Heart left ventricle (tissue), 16 donors: ENCODE measurements at regions not wholly inside any gene's neighbourhood (a gene's known extent, or its start where the extent isn't known, plus 50 kb on each side); places are given as distances from the start of the nearest gene placed in this dataset.

Source experiments
- ATAC-seq, 4 donors: fragments of 200-7000 bp; cut with Tn5 transposase; one replicate each; pipeline ENCODE4 v1.9.1; 2020 to 2022; ENCODE audit warnings: moderate library complexity in 4 of 4, mild to moderate bottlenecking in 3 of 4, moderate number of reproducible peaks in 1 of 4
- DNase-seq, 5 donors: peaks; one replicate each; pipeline ENCODE4 v3.0.0-alpha.2; 2020
- H3K27ac ChIP-seq, 12 donors: fragments of 200-600 bp; sonication (generic) in 4 of 12; one replicate each; pipeline versions ENCODE4 v1.5.0 to v1.8.0; 2016 to 2022; ENCODE audit warnings: mild to moderate bottlenecking in 2 of 12
- H3K27me3 ChIP-seq, 9 donors: fragments of 200-600 bp; sonication (generic) in 2 of 9; one replicate each; pipeline versions ENCODE4 v1.5.1 to v1.8.0; 2016 to 2022; ENCODE audit warnings: mild to moderate bottlenecking in 3 of 9
- H3K36me3 ChIP-seq, 9 donors: fragments of 200-600 bp; sonication (generic) in 2 of 9; one replicate each; pipeline versions ENCODE4 v1.5.0 to v1.8.0; 2018 to 2022; ENCODE audit warnings: mild to moderate bottlenecking in 2 of 9
- H3K4me1 ChIP-seq, 12 donors: fragments of 200-600 bp; sonication (generic) in 4 of 12; one replicate each; pipeline versions ENCODE4 v1.5.0 to v1.8.0; 2016 to 2022; ENCODE audit warnings: mild to moderate bottlenecking in 3 of 12
- H3K4me3 ChIP-seq, 12 donors: fragments of 200-600 bp; sonication (generic) in 4 of 12; one replicate each; pipeline versions ENCODE4 v1.5.0 to v1.8.0; 2017 to 2022; ENCODE audit warnings: mild to moderate bottlenecking in 9 of 12, moderate library complexity in 4 of 12
- H3K9me3 ChIP-seq, 12 donors: fragments of 200-600 bp; sonication (generic) in 4 of 12; one replicate each; pipeline versions ENCODE4 v1.5.0 to v1.8.0; 2016 to 2022; ENCODE audit warnings: mild to moderate bottlenecking in 1 of 12
- POLR2A ChIP-seq, 2 donors: fragments of 450-650 bp; IDR thresholded peaks; one replicate each; pipeline ENCODE4 v1.6.1; 2017; ENCODE audit warnings: antibody characterized with exemption in 2 of 2, mild to moderate bottlenecking in 2 of 2, moderate library complexity in 2 of 2
- WGBS, 4 donors: extraction: QIAGEN DNeasy Blood & Tissue Kit in 2 of 4; methylation state at CpG; one replicate each; pipeline versions ENCODE4 v1.1.5 to v1.1.7; 2013 to 2018; 5-methylcytosine and 5-hydroxymethylcytosine counted together
- intact Hi-C, 10 donors: fragments of 100-400 bp; cut with DNase I; formaldehyde crosslinking; loops; one replicate each; pipeline versions ENCODE4 v1.11.1 to v1.14.2; 2022
- TF ChIP-seq, protein P1 (sequence below), 12 donors: fragments of 200-600 bp; sonication (generic) in 4 of 12; IDR thresholded peaks; one replicate each; pipeline versions ENCODE4 v1.5.0 to v1.8.0; 2018 to 2022; ENCODE audit warnings: antibody characterized with exemption in 12 of 12, mild to moderate bottlenecking in 5 of 12
- donor health status: ischemic (EF 13 %, LVEDD 7.1; RV severe dilation, severe dysfunction).
- donor health status: healthy with polysubstance abuse.
- donor health status: DM: no; HTN: yes; CAD: no.
- donor health status: DM: no; HTN: no; CAD: no.
- donor health status: ischemic (EF 25% LVEDD 6.9; RV normal size, moderate dysfunction).
- donor health status: ischemic (EF 25% LVEDD 5.7; RV mildly dilated, moderate dysfunction).
- donor health status: healthy.
- donor health status: DM: yes; HTN: yes; CAD: no.
- donor health status: ischemic (EF 35%, LVEDD 5.7; RV mildly dilated, moderate dysfunction).
- donor health status: nonischemic (EF 11% LVEDD 7.7; RV severe dilation, severe dysfunction).
- donor health status: DM: yes; HTN: yes; CAD: no.
- donor health status: PGD.
- donor health status: ischemic (EF 29% LVEDD 5.4; RV normal size, mild dysfunction).
- donor health status: nonischemic (EF 23%, LVEDD 6.1; RV moderate dilation, normal function).

GRCh38 chr18:10318691-10318970 lies 135.8 kb upstream of the APCDD1 start:
- ATAC-seq (peak in 2 of 4 donors; percentile 40), DNase-seq (no peak)
- Histone ChIP-seq H3K27ac (no peak overlapping the region), H3K36me3 (no peaks in the 10 kb centered on the region), H3K27me3 (no peaks in the 10 kb centered on the region), H3K9me3 (no peaks in the 10 kb centered on the region), H3K4me1 (peaks cover 0 to 16% (median 0%) of the 10 kb centered on the region in 12 donors), H3K4me3 (no peak overlapping the region)
- 44 to 54% (median 49%) methylated on average over 3 of the region's 3 CpGs for WGBS, 4 donors
- TF ChIP-seq, protein P1, sequence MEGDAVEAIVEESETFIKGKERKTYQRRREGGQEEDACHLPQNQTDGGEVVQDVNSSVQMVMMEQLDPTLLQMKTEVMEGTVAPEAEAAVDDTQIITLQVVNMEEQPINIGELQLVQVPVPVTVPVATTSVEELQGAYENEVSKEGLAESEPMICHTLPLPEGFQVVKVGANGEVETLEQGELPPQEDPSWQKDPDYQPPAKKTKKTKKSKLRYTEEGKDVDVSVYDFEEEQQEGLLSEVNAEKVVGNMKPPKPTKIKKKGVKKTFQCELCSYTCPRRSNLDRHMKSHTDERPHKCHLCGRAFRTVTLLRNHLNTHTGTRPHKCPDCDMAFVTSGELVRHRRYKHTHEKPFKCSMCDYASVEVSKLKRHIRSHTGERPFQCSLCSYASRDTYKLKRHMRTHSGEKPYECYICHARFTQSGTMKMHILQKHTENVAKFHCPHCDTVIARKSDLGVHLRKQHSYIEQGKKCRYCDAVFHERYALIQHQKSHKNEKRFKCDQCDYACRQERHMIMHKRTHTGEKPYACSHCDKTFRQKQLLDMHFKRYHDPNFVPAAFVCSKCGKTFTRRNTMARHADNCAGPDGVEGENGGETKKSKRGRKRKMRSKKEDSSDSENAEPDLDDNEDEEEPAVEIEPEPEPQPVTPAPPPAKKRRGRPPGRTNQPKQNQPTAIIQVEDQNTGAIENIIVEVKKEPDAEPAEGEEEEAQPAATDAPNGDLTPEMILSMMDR (IDR thresholded peaks at IDR 0.05) = no peak
- no peak for TF ChIP-seq POLR2A (IDR thresholded peaks at IDR 0.05)
- intact Hi-C loops = no loop called here

GRCh38 chr18:10319026-10319425 lies 135.4 kb upstream of the APCDD1 start:
- no peak overlapping the region for H3K4me3 ChIP-seq
- DNase-seq = no peak
- H3K27ac ChIP-seq = no peak overlapping the region
- intact Hi-C loops = no loop called here
- ATAC-seq = no peak
- 76 to 88% (median 86%) methylated on average over 2 of the region's 2 CpGs for WGBS, 4 donors
- H3K9me3 ChIP-seq = no peaks in the 10 kb centered on the region
- TF ChIP-seq, protein P1 (IDR thresholded peaks at IDR 0.05) = no peak
- TF ChIP-seq POLR2A (IDR thresholded peaks at IDR 0.05) = no peak
- H3K36me3 ChIP-seq = no peaks in the 10 kb centered on the region
- no peaks in the 10 kb centered on the region for H3K27me3 ChIP-seq
- peaks cover 0 to 16% (median 0%) of the 10 kb centered on the region in 12 donors for H3K4me1 ChIP-seq

- ATAC-seq = no peak
- Histone ChIP-seq H3K27ac (no peak overlapping the region), H3K4me3 (no peak overlapping the region), H3K9me3 (no peaks in the 10 kb centered on the region), H3K27me3 (no peaks in the 10 kb centered on the region), H3K4me1 (peaks cover 0 to 16% (median 0%) of the 10 kb centered on the region in 12 donors), H3K36me3 (no peaks in the 10 kb centered on the region)
- intact Hi-C loops = loop anchor here in 1 of 10 donors (10.0 kb wide), 1 partner anchor 285 kb away; no protein-coding TSS in a partner anchor
- WGBS, 4 donors = 91 to 95% (median 93%) methylated on average over 9 of the region's 9 CpGs
- TF ChIP-seq POLR2A (IDR thresholded peaks at IDR 0.05) = no peak
- TF ChIP-seq, protein P1 (IDR thresholded peaks at IDR 0.05) = no peak
- DNase-seq = no peak
These were observed 134.4 kb upstream of the APCDD1 start for GRCh38 chr18:10319914-10320600.

- Histone ChIP-seq H3K4me3 (no peak overlapping the region), H3K27me3 (no peaks in the 10 kb centered on the region), H3K36me3 (no peaks in the 10 kb centered on the region), H3K9me3 (no peaks in the 10 kb centered on the region), H3K4me1 (peaks cover 0 to 14% (median 0%) of the 10 kb centered on the region in 12 donors), H3K27ac (no peak overlapping the region)
- ATAC-seq = peak in 3 of 4 donors; percentile 24 to 79 (median 63)
- intact Hi-C loops = loop anchor here in 1 of 10 donors (10.0 kb wide), 1 partner anchor 286 kb away; no protein-coding TSS in a partner anchor
- 82 to 88% (median 84%) methylated on average over 7 of the region's 7 CpGs for WGBS, 4 donors
- TF ChIP-seq POLR2A (IDR thresholded peaks at IDR 0.05) = no peak
- TF ChIP-seq, protein P1 (IDR thresholded peaks at IDR 0.05) = no peak
- no peak for DNase-seq
These were observed 133.6 kb upstream of the APCDD1 start for GRCh38 chr18:10320791-10321190.
